GM12891 (cell line): ENCODE measurements at regions not wholly inside any gene's neighbourhood (a gene's known extent, or its start where the extent isn't known, plus 50 kb on each side); places are given as distances from the start of the nearest gene placed in this dataset.

Experiments
- POLR2A ChIP-seq: IDR thresholded peaks from 2 replicates; pipeline ENCODE4 v1.6.1; 2011; ENCODE audit warnings: low read depth, low read length, control low read depth
- TAF1 ChIP-seq: IDR thresholded peaks from 2 replicates; pipeline ENCODE4 v1.6.1; 2011; ENCODE audit warnings: low read depth, low read length, control low read depth

GRCh38 chr4:43782391-43782790 is 666.2 kb downstream of the KCTD8 start:
- no peak for TF ChIP-seq TAF1
- TF ChIP-seq POLR2A: no peak
